HCT116 (cell line): ENCODE measurements at regions not wholly inside any gene's neighbourhood (a gene's known extent, or its start where the extent isn't known, plus 50 kb on each side); places are given as distances from the start of the nearest gene placed in this dataset.

Experiments used
- ATAC-seq: fragments of 200-7000 bp; cut with Tn5 transposase; 2 replicates; pipeline ENCODE4 v1.9.1; 2020; ENCODE audit warnings: mild to moderate bottlenecking, moderate library complexity
- BruUV-seq: library from RNA; stranded (reverse); fragments of 400-500 nt; replicated peaks from 2 replicates; lab custom pipeline; 2021; lab: Mats Ljungman, UMichigan
- CTCF ChIA-PET: fragments of 300-600 bp; sonication (Branson Sonifier 250); formaldehyde crosslinking; loops from one replicate; lab custom pipeline; 2021; ENCODE audit warnings: antibody characterized with exemption; lab: Charles Lee
- POLR2A ChIA-PET: fragments of 300-600, 350-600 bp; sonication (Branson Sonifier 250); formaldehyde crosslinking; loops from one replicate; lab custom pipeline; 2021; ENCODE audit warnings: antibody characterized with exemption; lab: Charles Lee
- RAD21 ChIA-PET, 2 experiments: fragments of 300-600 bp; sonication (Branson Sonifier 250); formaldehyde crosslinking; loops; one replicate each; lab custom pipeline; 2023; ENCODE audit warnings: low total read pairs in 2 of 2; ENCODE audit not compliant: uncharacterized antibody in 2 of 2, unreplicated experiment in 2 of 2, low non-redundant PET in 1 of 2; lab: Charles Lee
- DNase-seq: peaks from one replicate; pipeline ENCODE4 v3.0.0-alpha.2; 2010; ENCODE audit warnings: low read depth, low spot score
- H2AFZ ChIP-seq: fragments of 200-600 bp; shearing (Covaris generic), sonication (generic); 2 replicates; pipeline ENCODE4 v1.6.1; 2017; ENCODE audit warnings: low read depth, mixed run types, mixed read lengths, antibody characterized with exemption, low read length; ENCODE audit not compliant: poor library complexity, severe bottlenecking
- H3K27ac ChIP-seq: 2 replicates; pipeline ENCODE4 v1.5.1; 2012; ENCODE audit warnings: low read depth, low read length
- H3K27me3 ChIP-seq: fragments of 200-600 bp; sonication (generic); 2 replicates; pipeline ENCODE4 v1.6.1; 2016; ENCODE audit warnings: mixed run types, low read length, mixed read lengths; ENCODE audit not compliant: insufficient read depth
- H3K36me3 ChIP-seq, 2 experiments: fragments of 200-500 bp in 1 of 2; fragments of 200-600 bp in 1 of 2; sonication (Bioruptor generic) in 1 of 2; sonication (generic) in 1 of 2; 2 replicates each; pipeline versions ENCODE4 v1.5.1 to v1.6.1; 2014 to 2016; ENCODE audit warnings: low read length in 2 of 2, inconsistent platforms in 1 of 2, mixed read lengths in 1 of 2, mixed run types in 1 of 2; ENCODE audit not compliant: insufficient read depth in 2 of 2, control insufficient read depth in 1 of 2
- H3K4me1 ChIP-seq, 2 experiments: fragments of 200-600 bp in 1 of 2; sonication (generic) in 1 of 2; 2 replicates each; pipeline versions ENCODE4 v1.5.1 to v1.6.1; 2012 to 2017; ENCODE audit warnings: low read length in 2 of 2, inconsistent platforms in 1 of 2, mild to moderate bottlenecking in 1 of 2, mixed read lengths in 1 of 2, mixed run types in 1 of 2, moderate library complexity in 1 of 2; ENCODE audit not compliant: insufficient read depth in 2 of 2, control insufficient read depth in 1 of 2
- H3K4me2 ChIP-seq: fragments of 200-600 bp; sonication (generic); 2 replicates; pipeline ENCODE4 v1.6.1; 2017; ENCODE audit warnings: mixed run types, low read length, mixed read lengths
- H3K4me3 ChIP-seq, 2 experiments: fragments of 200-600 bp in 1 of 2; sonication (generic) in 1 of 2; replicated peaks in 1 of 2; 2 replicates each; pipeline ENCODE4 v1.5.1; 2011 to 2016; ENCODE audit warnings: low read length in 2 of 2, control low read depth in 1 of 2, low read depth in 1 of 2, mild to moderate bottlenecking in 1 of 2, mixed read lengths in 1 of 2, mixed run types in 1 of 2
- H3K79me2 ChIP-seq: fragments of 200-600 bp; sonication (generic); 2 replicates; pipeline ENCODE4 v1.6.1; 2017; ENCODE audit warnings: mild to moderate bottlenecking, mixed run types, low read length, moderate library complexity, mixed read lengths; ENCODE audit not compliant: insufficient read depth
- H3K9ac ChIP-seq: fragments of 200-600 bp; sonication (generic); 2 replicates; pipeline ENCODE4 v1.6.1; 2016; ENCODE audit warnings: low read length, mixed read lengths
- H3K9me2 ChIP-seq: fragments of 200-600 bp; sonication (generic), shearing (Covaris generic); 2 replicates; pipeline ENCODE4 v1.6.1; 2017; ENCODE audit warnings: mixed run types, mild to moderate bottlenecking, moderate library complexity; ENCODE audit not compliant: insufficient read depth
- H3K9me3 ChIP-seq, 2 experiments: fragments of 200-500 bp in 1 of 2; fragments of 200-600 bp in 1 of 2; sonication (Bioruptor generic) in 1 of 2; sonication (generic) in 1 of 2; 2 replicates each; pipeline ENCODE4 v1.6.1; 2014 to 2017; ENCODE audit warnings: low read length in 2 of 2, mixed read lengths in 2 of 2, inconsistent platforms in 1 of 2, low read depth in 1 of 2, mild to moderate bottlenecking in 1 of 2, mixed run types in 1 of 2, moderate library complexity in 1 of 2; ENCODE audit not compliant: control insufficient read depth in 1 of 2, insufficient read depth in 1 of 2
- H4K20me1 ChIP-seq: fragments of 200-600 bp; sonication (generic), shearing (Covaris generic); 2 replicates; pipeline ENCODE4 v1.6.1; 2017; ENCODE audit warnings: mixed run types, mild to moderate bottlenecking, moderate library complexity; ENCODE audit not compliant: insufficient read depth
- CBX3 ChIP-seq: IDR thresholded peaks from 2 replicates; pipeline ENCODE4 v1.6.1; 2012; ENCODE audit warnings: low read depth
- CEBPB ChIP-seq: IDR thresholded peaks from 2 replicates; pipeline ENCODE4 v1.6.1; 2012; ENCODE audit warnings: low read depth
- CTCF ChIP-seq, 3 experiments: fragments of 200-600 bp in 1 of 3; sonication (generic) in 1 of 3; IDR thresholded peaks in 2 of 3; conservative IDR thresholded peaks in 1 of 3; 2 replicates each; pipeline ENCODE4 v1.5.1; 2012 to 2017; ENCODE audit warnings: low read depth in 2 of 3, low read length in 2 of 3, antibody characterized with exemption in 1 of 3, borderline replicate concordance in 1 of 3, control low read depth in 1 of 3, mild to moderate bottlenecking in 1 of 3, mixed read lengths in 1 of 3, mixed run types in 1 of 3, moderate library complexity in 1 of 3; ENCODE audit not compliant: insufficient read depth in 1 of 3
- EGR1 ChIP-seq: IDR thresholded peaks from 2 replicates; pipeline ENCODE4 v1.6.1; 2012; ENCODE audit warnings: low read depth
- ELF1 ChIP-seq: IDR thresholded peaks from 2 replicates; pipeline ENCODE4 v1.6.1; 2012; ENCODE audit warnings: low read depth, borderline replicate concordance
- EZH2 ChIP-seq: fragments of 200-600 bp; sonication (generic); IDR thresholded peaks from 2 replicates; pipeline ENCODE4 v1.6.1; 2017; ENCODE audit warnings: antibody characterized with exemption, mixed run types
- EZH2phosphoT487 ChIP-seq: fragments of 200-600 bp; IDR thresholded peaks from 2 replicates; pipeline ENCODE4 v1.6.1; 2018; ENCODE audit warnings: antibody characterized with exemption, borderline replicate concordance
- JUND ChIP-seq: IDR thresholded peaks from 2 replicates; pipeline ENCODE4 v1.6.1; 2012
- POLR2AphosphoS5 ChIP-seq: IDR thresholded peaks from 2 replicates; pipeline ENCODE4 v1.6.1; 2011; ENCODE audit warnings: mild to moderate bottlenecking, low read depth, low read length, moderate library complexity
- RAD21 ChIP-seq: IDR thresholded peaks from 2 replicates; pipeline ENCODE4 v1.6.1; 2012; ENCODE audit warnings: low read depth, mild to moderate bottlenecking
- SP1 ChIP-seq: IDR thresholded peaks from 2 replicates; pipeline ENCODE4 v1.6.1; 2012; ENCODE audit warnings: low read depth
- SRF ChIP-seq: IDR thresholded peaks from 2 replicates; pipeline ENCODE4 v1.6.1; 2012; ENCODE audit warnings: low read depth
- TCF7L2 ChIP-seq: IDR thresholded peaks from 2 replicates; pipeline ENCODE4 v1.7.0; 2011; ENCODE audit warnings: borderline replicate concordance, inconsistent platforms; ENCODE audit not compliant: insufficient read depth, insufficient read length; ENCODE audit errors: extremely low read depth
- YY1 ChIP-seq: IDR thresholded peaks from 2 replicates; pipeline ENCODE4 v1.6.1; 2011; ENCODE audit warnings: low read length, low read depth, moderate library complexity, mild to moderate bottlenecking; ENCODE audit not compliant: insufficient replicate concordance; ENCODE audit errors: extremely low read depth
- ZFX ChIP-seq: fragments of 450-650 bp; IDR thresholded peaks from 2 replicates; pipeline ENCODE4 v1.6.1; 2017
- ZNF274 ChIP-seq: fragments of 200-500 bp; sonication (Bioruptor generic); IDR thresholded peaks from 2 replicates; pipeline ENCODE4 v1.6.1; 2014; ENCODE audit warnings: mild to moderate bottlenecking, low read depth, low read length, inconsistent platforms
- intact Hi-C: fragments of 100-400 bp; cut with micrococcal nuclease; formaldehyde crosslinking; loops from 2 replicates; pipeline ENCODE4 v1.10.0; 2022
- TF ChIP-seq, protein P1 (sequence below): IDR thresholded peaks from 2 replicates; pipeline ENCODE4 v1.6.1; 2011; ENCODE audit warnings: mild to moderate bottlenecking, low read length, moderate library complexity; ENCODE audit not compliant: insufficient replicate concordance; ENCODE audit errors: extremely low read depth
- TF ChIP-seq, protein P2 (sequence below): IDR thresholded peaks from 2 replicates; pipeline ENCODE4 v1.6.1; 2012; ENCODE audit warnings: low read depth
- TF ChIP-seq, protein P3 (sequence below): IDR thresholded peaks from 2 replicates; pipeline ENCODE4 v1.6.1; 2012

GRCh38 chr4:127449449-127449848 is 183.3 kb upstream of the INTU start:
- H4K20me1 ChIP-seq, result no peaks in the 10 kb centered on the region
- no peak overlapping the region for H3K9ac ChIP-seq
- no peak overlapping the region for H2AFZ ChIP-seq
- H3K4me1 ChIP-seq, result no peaks in the 10 kb centered on the region
- no peak overlapping the region for H3K4me2 ChIP-seq
- no peak for TF ChIP-seq EZH2phosphoT487
- TF ChIP-seq CTCF (IDR thresholded peaks at IDR 0.05 in 2 of 3, conservative IDR thresholded peaks at IDR 0.05 in 1 of 3; ENCODE audit: borderline replicate concordance in 1 of 3, insufficient read depth in 1 of 3, low read depth in 2 of 3, low read length in 2 of 3), result no peak
- TF ChIP-seq SRF, result no peak
- no peak for TF ChIP-seq EGR1
- TF ChIP-seq CBX3, result no peak
- TF ChIP-seq ELF1, result no peak
- TF ChIP-seq EZH2, result no peak
- no peak for TF ChIP-seq SP1
- no peak for TF ChIP-seq RAD21
- TF ChIP-seq TCF7L2, result no peak
- no peak for TF ChIP-seq POLR2AphosphoS5
- TF ChIP-seq, protein P1, sequence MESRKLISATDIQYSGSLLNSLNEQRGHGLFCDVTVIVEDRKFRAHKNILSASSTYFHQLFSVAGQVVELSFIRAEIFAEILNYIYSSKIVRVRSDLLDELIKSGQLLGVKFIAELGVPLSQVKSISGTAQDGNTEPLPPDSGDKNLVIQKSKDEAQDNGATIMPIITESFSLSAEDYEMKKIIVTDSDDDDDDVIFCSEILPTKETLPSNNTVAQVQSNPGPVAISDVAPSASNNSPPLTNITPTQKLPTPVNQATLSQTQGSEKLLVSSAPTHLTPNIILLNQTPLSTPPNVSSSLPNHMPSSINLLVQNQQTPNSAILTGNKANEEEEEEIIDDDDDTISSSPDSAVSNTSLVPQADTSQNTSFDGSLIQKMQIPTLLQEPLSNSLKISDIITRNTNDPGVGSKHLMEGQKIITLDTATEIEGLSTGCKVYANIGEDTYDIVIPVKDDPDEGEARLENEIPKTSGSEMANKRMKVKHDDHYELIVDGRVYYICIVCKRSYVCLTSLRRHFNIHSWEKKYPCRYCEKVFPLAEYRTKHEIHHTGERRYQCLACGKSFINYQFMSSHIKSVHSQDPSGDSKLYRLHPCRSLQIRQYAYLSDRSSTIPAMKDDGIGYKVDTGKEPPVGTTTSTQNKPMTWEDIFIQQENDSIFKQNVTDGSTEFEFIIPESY, result no peak
- TF ChIP-seq CEBPB, result no peak
- no peak for TF ChIP-seq YY1
- no peak for TF ChIP-seq ZFX
- TF ChIP-seq, protein P2, sequence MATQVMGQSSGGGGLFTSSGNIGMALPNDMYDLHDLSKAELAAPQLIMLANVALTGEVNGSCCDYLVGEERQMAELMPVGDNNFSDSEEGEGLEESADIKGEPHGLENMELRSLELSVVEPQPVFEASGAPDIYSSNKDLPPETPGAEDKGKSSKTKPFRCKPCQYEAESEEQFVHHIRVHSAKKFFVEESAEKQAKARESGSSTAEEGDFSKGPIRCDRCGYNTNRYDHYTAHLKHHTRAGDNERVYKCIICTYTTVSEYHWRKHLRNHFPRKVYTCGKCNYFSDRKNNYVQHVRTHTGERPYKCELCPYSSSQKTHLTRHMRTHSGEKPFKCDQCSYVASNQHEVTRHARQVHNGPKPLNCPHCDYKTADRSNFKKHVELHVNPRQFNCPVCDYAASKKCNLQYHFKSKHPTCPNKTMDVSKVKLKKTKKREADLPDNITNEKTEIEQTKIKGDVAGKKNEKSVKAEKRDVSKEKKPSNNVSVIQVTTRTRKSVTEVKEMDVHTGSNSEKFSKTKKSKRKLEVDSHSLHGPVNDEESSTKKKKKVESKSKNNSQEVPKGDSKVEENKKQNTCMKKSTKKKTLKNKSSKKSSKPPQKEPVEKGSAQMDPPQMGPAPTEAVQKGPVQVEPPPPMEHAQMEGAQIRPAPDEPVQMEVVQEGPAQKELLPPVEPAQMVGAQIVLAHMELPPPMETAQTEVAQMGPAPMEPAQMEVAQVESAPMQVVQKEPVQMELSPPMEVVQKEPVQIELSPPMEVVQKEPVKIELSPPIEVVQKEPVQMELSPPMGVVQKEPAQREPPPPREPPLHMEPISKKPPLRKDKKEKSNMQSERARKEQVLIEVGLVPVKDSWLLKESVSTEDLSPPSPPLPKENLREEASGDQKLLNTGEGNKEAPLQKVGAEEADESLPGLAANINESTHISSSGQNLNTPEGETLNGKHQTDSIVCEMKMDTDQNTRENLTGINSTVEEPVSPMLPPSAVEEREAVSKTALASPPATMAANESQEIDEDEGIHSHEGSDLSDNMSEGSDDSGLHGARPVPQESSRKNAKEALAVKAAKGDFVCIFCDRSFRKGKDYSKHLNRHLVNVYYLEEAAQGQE, result no peak
- TF ChIP-seq ZNF274, result no peak
- TF ChIP-seq, protein P3, sequence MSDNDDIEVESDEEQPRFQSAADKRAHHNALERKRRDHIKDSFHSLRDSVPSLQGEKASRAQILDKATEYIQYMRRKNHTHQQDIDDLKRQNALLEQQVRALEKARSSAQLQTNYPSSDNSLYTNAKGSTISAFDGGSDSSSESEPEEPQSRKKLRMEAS, result no peak
- TF ChIP-seq JUND, result no peak
- ChIA-PET POLR2A (no interaction called here), RAD21 (no interaction called here), CTCF (no interaction called here)
- H3K27ac ChIP-seq, result no peak overlapping the region
- H3K36me3 ChIP-seq, result no peaks in the 10 kb centered on the region
- DNase-seq (no peak), ATAC-seq (no peak)
- H3K9me3 ChIP-seq, result no peaks in the 10 kb centered on the region
- no peaks in the 10 kb centered on the region for H3K79me2 ChIP-seq
- BruUV-seq, result no TSS peak
- H3K9me2 ChIP-seq, result no peaks in the 10 kb centered on the region
- H3K4me3 ChIP-seq, result no peak overlapping the region
- no peaks in the 10 kb centered on the region for H3K27me3 ChIP-seq
- intact Hi-C loops, result no loop called here
